ENCODE measurements at regions not wholly inside any gene's neighbourhood (a gene's known extent, or its start where the extent isn't known, plus 50 kb on each side); places are given as distances from the start of the nearest gene placed in this dataset.

- DNase-seq = no peak
Observed at GRCh38 chr2:54392555-54393324, 63.4 kb upstream of the SPTBN1 start.

DNA sequence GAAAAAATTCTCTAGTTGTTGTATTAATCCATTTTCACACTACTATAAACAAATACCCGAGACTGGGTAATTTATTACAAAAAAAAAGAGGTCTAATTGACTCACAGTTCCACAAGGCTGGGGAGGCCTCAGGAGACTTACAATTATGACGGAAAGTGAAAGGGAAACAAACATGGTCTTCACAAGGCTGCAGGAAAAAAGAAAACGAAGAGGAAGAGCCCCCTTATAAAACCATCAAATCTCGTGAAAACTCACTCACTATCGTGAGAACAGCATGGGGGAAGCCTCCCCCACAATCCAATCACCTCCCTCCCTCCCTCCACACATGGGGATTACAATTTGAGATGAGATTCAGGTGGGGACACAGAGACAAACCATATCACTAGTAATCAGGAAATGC, 61.7 kb upstream of the SPTBN1 start:
- DNase-seq = no peak

GRCh38 chr2:54396107-54396506, 60.0 kb upstream of the SPTBN1 start:
- DNase-seq = no peak

GRCh38 chr2:54396798-54397197, 59.3 kb upstream of the SPTBN1 start:
- DNase-seq = no peak

DNA sequence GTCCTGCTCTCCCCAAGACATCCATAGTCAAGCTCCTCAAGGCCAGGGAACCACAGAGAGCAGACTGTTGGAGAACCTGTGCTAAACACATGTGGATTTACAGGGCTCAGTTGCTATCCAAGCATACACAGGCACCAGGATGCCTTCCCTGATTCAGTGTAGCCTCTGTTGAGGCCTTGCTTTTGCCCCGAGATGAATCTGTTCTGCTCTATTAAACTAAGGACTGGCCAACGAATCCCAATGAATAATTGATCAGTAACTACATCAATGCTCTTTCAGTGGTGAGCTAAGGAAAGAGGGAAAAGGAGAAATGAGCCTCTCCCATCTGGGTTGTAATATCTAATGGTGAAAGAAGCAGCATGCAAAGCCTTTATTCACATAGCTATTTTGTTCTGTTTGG, 58.7 kb upstream of the SPTBN1 start:
- DNase-seq = no peak

- no peak for DNase-seq
Observed at GRCh38 chr2:54401554-54401953, 54.6 kb upstream of the SPTBN1 start.

GRCh38 chr2:54402350-54402749, 53.8 kb upstream of the SPTBN1 start:
- no peak for DNase-seq

GRCh38 chr2:54403512-54404238, 52.5 kb upstream of the SPTBN1 start:
- no peak for DNase-seq

DNA sequence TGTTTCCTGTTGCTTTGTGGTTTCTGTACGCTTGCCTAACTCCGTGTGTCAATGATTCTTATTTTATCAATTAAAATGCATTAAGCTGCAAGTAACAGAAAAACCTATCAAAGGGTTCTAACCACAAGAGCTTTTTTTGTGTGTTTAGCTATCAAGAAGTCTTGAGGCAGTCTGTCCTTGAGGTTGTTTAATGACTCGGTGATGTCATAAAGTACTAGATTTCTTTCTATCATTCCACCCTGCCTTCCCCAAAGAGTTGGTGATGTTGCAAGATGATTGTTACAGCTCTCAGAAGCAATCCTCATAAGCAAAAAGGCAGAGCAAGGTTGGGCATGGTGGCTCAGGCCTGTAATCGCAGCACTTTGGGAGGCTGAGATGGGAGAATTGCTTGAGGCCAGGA, 51.9 kb upstream of the SPTBN1 start:
- no peak for DNase-seq

DNA sequence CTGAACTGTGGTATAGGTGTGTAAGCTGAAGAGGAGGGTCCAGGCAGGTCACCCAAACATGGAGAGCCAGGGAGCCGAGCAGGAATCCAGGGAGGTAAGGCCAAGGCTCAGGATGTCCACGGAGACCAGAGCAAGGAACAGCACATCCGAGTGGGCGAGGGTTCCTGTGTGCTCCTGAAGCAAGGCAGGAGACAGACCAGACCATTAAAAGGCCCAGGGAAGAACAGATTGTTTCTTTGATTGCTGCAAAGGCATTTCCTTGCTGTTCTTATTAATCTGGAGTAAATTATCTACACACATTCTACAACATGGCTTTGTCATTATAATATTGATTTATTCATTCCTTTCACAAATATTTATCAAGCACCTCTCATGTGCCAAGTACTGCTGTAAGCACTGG, 50.1 kb upstream of the SPTBN1 start:
- no peak for DNase-seq

Data from NCI-H2227 treated with DMSO at 0.1 percent for 48 hours (cell line).